Gastrocnemius medialis (tissue), 4 donors: ENCODE measurements at regions not wholly inside any gene's neighbourhood (a gene's known extent, or its start where the extent isn't known, plus 50 kb on each side); places are given as distances from the start of the nearest gene placed in this dataset.

Source experiments
- ATAC-seq, 2 donors: fragments of 150-250 bp; one replicate each; pipeline ENCODE4 v1.9.1; 2016
- DNase-seq, 2 donors: peaks; one replicate each; pipeline ENCODE4 v3.0.0-alpha.2; 2019
- H3K27ac ChIP-seq, 4 donors: fragments of 200-600 bp; sonication (generic); 1 replicate in 1 of 4; 2 replicates in 3 of 4; pipeline ENCODE4 v1.5.1; 2016 to 2018; ENCODE audit warnings: mild to moderate bottlenecking in 2 of 4, moderate library complexity in 1 of 4
- H3K27me3 ChIP-seq, 3 donors: fragments of 200-600 bp; sonication (generic) in 2 of 3; 1 replicate in 1 of 3; 2 replicates in 2 of 3; pipeline versions ENCODE4 v1.5.1 to v1.6.0; 2016 to 2019; ENCODE audit warnings: mild to moderate bottlenecking in 1 of 3, moderate library complexity in 1 of 3
- H3K36me3 ChIP-seq, 2 donors: fragments of 200-600 bp; sonication (generic) in 1 of 2; one replicate each; pipeline ENCODE4 v1.5.1; 2017 to 2018
- H3K4me1 ChIP-seq, 2 donors: fragments of 200-600 bp; sonication (generic) in 1 of 2; one replicate each; pipeline ENCODE4 v1.5.1; 2016 to 2017; ENCODE audit warnings: mild to moderate bottlenecking in 2 of 2
- H3K4me3 ChIP-seq, 4 donors: fragments of 200-600 bp; sonication (generic) in 3 of 4; 1 replicate in 1 of 4; 2 replicates in 3 of 4; pipeline ENCODE4 v1.5.1; 2016 to 2019; ENCODE audit warnings: mild to moderate bottlenecking in 2 of 4
- H3K9me3 ChIP-seq, 3 donors: fragments of 200-600 bp; sonication (generic) in 2 of 3; 1 replicate in 1 of 3; 2 replicates in 2 of 3; pipeline ENCODE4 v1.5.1; 2016 to 2019
- POLR2A ChIP-seq, 2 donors: fragments of 450-650 bp; IDR thresholded peaks; one replicate each; pipeline ENCODE4 v1.6.1; 2017; ENCODE audit warnings: antibody characterized with exemption in 2 of 2, mild to moderate bottlenecking in 2 of 2, moderate library complexity in 2 of 2
- in situ Hi-C, 4 donors: fragments of 200-750 bp; cut with MboI; loops; one replicate each; pipeline versions ENCODE4 v1.15.0 to v1.8.0; 2017; ENCODE audit warnings: low sequenced_read_pairs in 4 of 4
- intact Hi-C: fragments of 100-400 bp; cut with DNase I; formaldehyde crosslinking; loops from one replicate; pipeline ENCODE4 v1.15.1; 2023; ENCODE audit warnings: low total_unique reads
- TF ChIP-seq, protein P1 (sequence below), 5 experiments: fragments of 450-650 bp in 3 of 5; fragments of 200-600 bp in 2 of 5; sonication (generic) in 2 of 5; IDR thresholded peaks in 4 of 5; conservative IDR thresholded peaks in 1 of 5; 1 replicate in 4 of 5; 2 replicates in 1 of 5; pipeline ENCODE4 v1.5.1; 2016 to 2019; ENCODE audit warnings: antibody characterized with exemption in 5 of 5, mild to moderate bottlenecking in 3 of 5, moderate library complexity in 3 of 5

DNA sequence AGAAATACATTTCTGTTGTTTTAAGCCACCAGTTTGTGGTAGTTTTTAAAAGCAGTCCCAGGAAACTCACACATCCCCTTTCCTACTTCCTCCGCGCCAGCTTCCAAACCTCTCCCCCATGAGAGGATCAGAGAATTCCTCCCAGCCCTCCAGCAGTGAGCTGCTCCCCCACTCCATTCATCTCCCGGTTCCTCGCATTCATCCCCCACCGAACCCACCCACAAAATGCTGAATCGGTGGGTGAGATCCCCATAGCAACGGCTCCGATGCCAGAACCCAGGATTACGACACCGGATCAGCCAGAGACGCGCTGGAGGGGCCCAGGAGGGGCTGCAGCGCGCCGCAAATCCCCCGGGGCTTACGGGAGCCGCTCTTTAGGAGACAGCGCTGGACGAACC, 251.4 kb upstream of the RPL38 start:
- peaks cover 26 to 32% (median 27%) of the 10 kb centered on the region in 3 donors for H3K27me3 ChIP-seq
- peak overlapping the region in 1 of 4 donors; percentile 6 for H3K4me3 ChIP-seq
- intact Hi-C loops = no loop called here
- peaks cover 0 to 4% of the 10 kb centered on the region in 2 donors for H3K4me1 ChIP-seq
- in situ Hi-C loops = no loop called here
- no peaks in the 10 kb centered on the region for H3K36me3 ChIP-seq
- DNase-seq (no peak), ATAC-seq (no peak)
- TF ChIP-seq POLR2A (IDR thresholded peaks at IDR 0.05) = no peak
- TF ChIP-seq, protein P1, sequence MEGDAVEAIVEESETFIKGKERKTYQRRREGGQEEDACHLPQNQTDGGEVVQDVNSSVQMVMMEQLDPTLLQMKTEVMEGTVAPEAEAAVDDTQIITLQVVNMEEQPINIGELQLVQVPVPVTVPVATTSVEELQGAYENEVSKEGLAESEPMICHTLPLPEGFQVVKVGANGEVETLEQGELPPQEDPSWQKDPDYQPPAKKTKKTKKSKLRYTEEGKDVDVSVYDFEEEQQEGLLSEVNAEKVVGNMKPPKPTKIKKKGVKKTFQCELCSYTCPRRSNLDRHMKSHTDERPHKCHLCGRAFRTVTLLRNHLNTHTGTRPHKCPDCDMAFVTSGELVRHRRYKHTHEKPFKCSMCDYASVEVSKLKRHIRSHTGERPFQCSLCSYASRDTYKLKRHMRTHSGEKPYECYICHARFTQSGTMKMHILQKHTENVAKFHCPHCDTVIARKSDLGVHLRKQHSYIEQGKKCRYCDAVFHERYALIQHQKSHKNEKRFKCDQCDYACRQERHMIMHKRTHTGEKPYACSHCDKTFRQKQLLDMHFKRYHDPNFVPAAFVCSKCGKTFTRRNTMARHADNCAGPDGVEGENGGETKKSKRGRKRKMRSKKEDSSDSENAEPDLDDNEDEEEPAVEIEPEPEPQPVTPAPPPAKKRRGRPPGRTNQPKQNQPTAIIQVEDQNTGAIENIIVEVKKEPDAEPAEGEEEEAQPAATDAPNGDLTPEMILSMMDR (IDR thresholded peaks at IDR 0.05 in 4 of 5, conservative IDR thresholded peaks at IDR 0.05 in 1 of 5) = no peak
- no peak overlapping the region for H3K27ac ChIP-seq
- H3K9me3 ChIP-seq = no peaks in the 10 kb centered on the region

DNA sequence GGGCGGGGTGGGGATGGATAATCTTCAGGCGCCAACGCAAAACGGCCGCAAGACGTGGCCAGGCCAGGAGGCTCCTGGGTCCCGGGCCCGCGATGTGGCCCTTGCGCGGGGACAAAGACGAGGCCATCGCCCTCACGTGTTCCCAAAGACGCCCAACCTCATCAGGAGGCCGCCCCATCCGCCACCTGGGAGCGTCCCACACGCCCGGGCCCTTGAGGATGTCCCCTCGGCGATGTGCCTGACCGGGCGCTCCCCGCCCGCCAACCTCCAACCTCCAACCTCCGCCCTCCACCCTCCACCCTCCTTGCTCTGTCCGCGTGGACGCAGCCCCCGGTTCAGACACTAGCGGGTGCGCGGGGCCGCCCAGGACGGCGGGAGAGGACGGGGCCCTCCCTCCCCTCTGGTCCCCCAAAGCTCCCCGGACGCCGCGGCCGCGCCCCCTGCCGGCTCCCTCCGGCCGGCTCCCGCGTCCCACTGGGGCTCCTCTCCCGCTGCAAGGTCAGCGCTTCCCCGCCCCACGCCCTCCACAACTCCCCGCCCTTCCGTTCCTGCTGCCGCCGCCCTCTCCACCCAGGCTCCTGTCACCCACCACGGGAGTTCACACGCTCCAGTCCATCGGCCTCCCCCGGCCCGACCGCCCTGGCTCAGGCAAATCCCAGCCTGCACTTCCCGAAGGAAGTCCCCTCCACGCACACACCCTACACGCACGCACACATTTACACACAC, 250.8 kb upstream of the RPL38 start:
- in situ Hi-C loops = no loop called here
- ATAC-seq = no peak
- intact Hi-C loops = no loop called here
- H3K27me3 ChIP-seq = peaks cover 26 to 32% (median 30%) of the 10 kb centered on the region in 3 donors
- H3K36me3 ChIP-seq = no peaks in the 10 kb centered on the region
- H3K4me3 ChIP-seq = peak overlapping the region; percentile 6 to 33 (median 16)
- no peak for DNase-seq
- H3K9me3 ChIP-seq = no peaks in the 10 kb centered on the region
- no peak overlapping the region for H3K27ac ChIP-seq
- TF ChIP-seq, protein P1 (IDR thresholded peaks at IDR 0.05 in 4 of 5, conservative IDR thresholded peaks at IDR 0.05 in 1 of 5) = no peak
- TF ChIP-seq POLR2A (IDR thresholded peaks at IDR 0.05) = no peak
- peaks cover 0 to 4% of the 10 kb centered on the region in 2 donors for H3K4me1 ChIP-seq

DNA sequence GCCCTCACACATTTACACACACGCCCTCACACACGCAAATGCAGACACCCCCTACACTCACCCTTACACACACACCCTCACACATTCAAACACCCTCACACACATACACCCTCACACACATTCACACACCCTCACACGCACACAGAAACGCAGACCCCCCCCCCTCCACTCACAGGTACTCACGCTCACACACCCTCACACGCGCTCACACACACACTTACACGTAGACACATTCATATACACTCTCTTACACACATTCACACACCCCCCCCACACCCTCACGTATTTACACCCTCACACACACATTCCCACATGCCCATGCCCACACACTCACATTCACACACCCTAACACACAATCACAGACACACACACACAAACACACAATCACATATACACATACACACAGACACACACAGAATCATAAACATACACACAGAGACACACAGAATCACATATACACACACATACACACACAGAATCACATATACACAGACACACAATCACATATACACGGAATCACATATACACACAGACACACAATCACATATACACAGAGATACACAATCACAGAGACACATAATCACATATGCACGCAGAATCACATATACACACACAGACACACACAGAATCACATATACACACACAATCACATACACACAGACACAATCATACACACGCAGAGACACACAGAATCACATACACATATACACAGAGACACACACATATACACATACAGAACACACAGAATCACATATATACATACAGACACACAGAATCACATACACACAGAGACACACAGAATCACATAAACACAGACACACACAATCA, 250.1 kb upstream of the RPL38 start:
- no peak overlapping the region for H3K27ac ChIP-seq
- no peak for ATAC-seq
- no peak for DNase-seq
- no peak overlapping the region for H3K4me3 ChIP-seq
- no peaks in the 10 kb centered on the region for H3K9me3 ChIP-seq
- no peaks in the 10 kb centered on the region for H3K36me3 ChIP-seq
- TF ChIP-seq, protein P1 (IDR thresholded peaks at IDR 0.05 in 4 of 5, conservative IDR thresholded peaks at IDR 0.05 in 1 of 5) = no peak
- TF ChIP-seq POLR2A (IDR thresholded peaks at IDR 0.05) = no peak
- H3K27me3 ChIP-seq = peaks cover 26 to 32% (median 30%) of the 10 kb centered on the region in 3 donors
- in situ Hi-C loops (no loop called here), intact Hi-C loops (no loop called here)
- H3K4me1 ChIP-seq = peaks cover 0 to 4% of the 10 kb centered on the region in 2 donors

DNA sequence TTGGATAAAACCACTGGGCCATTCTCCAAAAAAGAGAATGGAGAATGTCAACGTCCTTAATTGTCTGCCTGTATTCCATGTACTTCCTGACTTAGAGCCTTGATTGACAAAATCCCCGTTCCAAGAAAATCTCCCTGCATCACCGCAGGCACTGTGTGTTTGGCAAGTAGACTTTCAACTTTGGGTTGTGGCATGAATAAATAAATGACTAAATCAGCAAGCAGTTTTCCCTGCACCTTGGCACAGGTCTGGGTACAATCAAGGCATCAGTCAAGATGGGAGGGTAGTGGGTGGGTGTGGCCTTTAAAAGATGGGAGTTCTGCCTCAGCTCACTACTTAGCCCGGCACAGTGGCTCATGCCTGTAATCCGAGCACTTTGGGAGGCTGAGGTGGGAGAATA, 248.5 kb upstream of the RPL38 start:
- intact Hi-C loops (no loop called here), in situ Hi-C loops (no loop called here)
- Histone ChIP-seq H3K4me3 (no peak overlapping the region), H3K9me3 (no peaks in the 10 kb centered on the region), H3K27ac (no peak overlapping the region), H3K27me3 (peaks cover 26 to 32% (median 30%) of the 10 kb centered on the region in 3 donors), H3K4me1 (peaks cover 0 to 4% of the 10 kb centered on the region in 2 donors), H3K36me3 (no peaks in the 10 kb centered on the region)
- no peak for DNase-seq
- no peak for TF ChIP-seq POLR2A (IDR thresholded peaks at IDR 0.05)
- TF ChIP-seq, protein P1 (IDR thresholded peaks at IDR 0.05 in 4 of 5, conservative IDR thresholded peaks at IDR 0.05 in 1 of 5) = no peak
- no peak for ATAC-seq
